HUES48 (cell line): ENCODE measurements at regions not wholly inside any gene's neighbourhood (a gene's known extent, or its start where the extent isn't known, plus 50 kb on each side); places are given as distances from the start of the nearest gene placed in this dataset.

Experiments
- H3K27ac ChIP-seq: one replicate; pipeline ENCODE4 v1.7.0; 2013; ENCODE audit warnings: low read depth, low read length, inconsistent platforms
- H3K27me3 ChIP-seq: 2 replicates; pipeline ENCODE4 v1.6.1; 2013; ENCODE audit warnings: mild to moderate bottlenecking, low read length; ENCODE audit not compliant: control insufficient read depth, insufficient read depth
- H3K36me3 ChIP-seq: 2 replicates; pipeline ENCODE4 v1.6.1; 2013; ENCODE audit warnings: low read length; ENCODE audit not compliant: control insufficient read depth, insufficient read depth
- H3K4me1 ChIP-seq: 2 replicates; pipeline ENCODE4 v1.6.1; 2013; ENCODE audit warnings: mild to moderate bottlenecking, low read length; ENCODE audit not compliant: control insufficient read depth, insufficient read depth
- H3K4me3 ChIP-seq: 2 replicates; pipeline ENCODE4 v1.5.1; 2013; ENCODE audit warnings: mild to moderate bottlenecking, low read depth, low read length
- H3K9ac ChIP-seq: 2 replicates; pipeline ENCODE4 v1.6.1; 2013; ENCODE audit warnings: mild to moderate bottlenecking, low read depth, low read length, moderate library complexity
- H3K9me3 ChIP-seq: 2 replicates; pipeline ENCODE4 v1.6.1; 2013; ENCODE audit warnings: low read length; ENCODE audit not compliant: control insufficient read depth, insufficient read depth

GRCh38 chr2:75284345-75284744, 85.0 kb upstream of the TACR1 start:
- H3K36me3 ChIP-seq: no peaks in the 10 kb centered on the region
- H3K27ac ChIP-seq: no peak overlapping the region
- no peak overlapping the region for H3K4me3 ChIP-seq
- H3K4me1 ChIP-seq: no peaks in the 10 kb centered on the region
- no peaks in the 10 kb centered on the region for H3K9me3 ChIP-seq
- no peak overlapping the region for H3K9ac ChIP-seq
- no peaks in the 10 kb centered on the region for H3K27me3 ChIP-seq

GRCh38 chr2:75278821-75279379, 79.6 kb upstream of the TACR1 start:
- no peak overlapping the region for H3K27ac ChIP-seq
- no peak overlapping the region for H3K9ac ChIP-seq
- H3K36me3 ChIP-seq: no peaks in the 10 kb centered on the region
- peaks cover 20% of the 10 kb centered on the region for H3K4me1 ChIP-seq
- H3K27me3 ChIP-seq: no peaks in the 10 kb centered on the region
- no peaks in the 10 kb centered on the region for H3K9me3 ChIP-seq
- no peak overlapping the region for H3K4me3 ChIP-seq

- Histone ChIP-seq H3K9me3 (no peaks in the 10 kb centered on the region), H3K27me3 (no peaks in the 10 kb centered on the region), H3K27ac (no peak overlapping the region), H3K9ac (no peak overlapping the region), H3K4me3 (no peak overlapping the region), H3K36me3 (no peaks in the 10 kb centered on the region), H3K4me1 (peaks cover 20% of the 10 kb centered on the region)
Observed at GRCh38 chr2:75278314-75278713, 79.0 kb upstream of the TACR1 start.

GRCh38 chr2:75277111-75277510, 77.8 kb upstream of the TACR1 start:
- H3K36me3 ChIP-seq: no peaks in the 10 kb centered on the region
- H3K9ac ChIP-seq: no peak overlapping the region
- H3K4me1 ChIP-seq: peaks cover 20% of the 10 kb centered on the region
- H3K27me3 ChIP-seq: no peaks in the 10 kb centered on the region
- peak overlapping the region; percentile 42 for H3K27ac ChIP-seq
- H3K4me3 ChIP-seq: no peak overlapping the region
- no peaks in the 10 kb centered on the region for H3K9me3 ChIP-seq

- Histone ChIP-seq H3K27me3 (no peaks in the 10 kb centered on the region), H3K9me3 (no peaks in the 10 kb centered on the region), H3K36me3 (no peaks in the 10 kb centered on the region), H3K4me1 (peaks cover 20% of the 10 kb centered on the region), H3K9ac (no peak overlapping the region), H3K4me3 (0 out of 2 replicates have a peak overlapping the region, but pooled peaks have one; percentile 18), H3K27ac (peak overlapping the region; percentile 42)
Observed at GRCh38 chr2:75276093-75277029, 77.0 kb upstream of the TACR1 start.

GRCh38 chr2:75274936-75275335, 75.6 kb upstream of the TACR1 start:
- Histone ChIP-seq H3K9ac (no peak overlapping the region), H3K27ac (no peak overlapping the region), H3K27me3 (no peaks in the 10 kb centered on the region)

GRCh38 chr2:75268112-75268511, 68.8 kb upstream of the TACR1 start:
- Histone ChIP-seq H3K9ac (no peak overlapping the region), H3K27me3 (no peaks in the 10 kb centered on the region), H3K4me3 (no peak overlapping the region), H3K27ac (no peak overlapping the region), H3K4me1 (no peaks in the 10 kb centered on the region), H3K9me3 (no peaks in the 10 kb centered on the region), H3K36me3 (no peaks in the 10 kb centered on the region)

More at GRCh38 chr2:75274936-75275335, 75.6 kb upstream of the TACR1 start:
- Histone ChIP-seq H3K4me3 (no peak overlapping the region), H3K9me3 (no peaks in the 10 kb centered on the region), H3K4me1 (peaks cover 20% of the 10 kb centered on the region), H3K36me3 (no peaks in the 10 kb centered on the region)

GRCh38 chr2:75261923-75262322, 62.6 kb upstream of the TACR1 start:
- H3K9ac ChIP-seq: no peak overlapping the region
- H3K27me3 ChIP-seq: no peaks in the 10 kb centered on the region
- H3K27ac ChIP-seq: no peak overlapping the region
- H3K9me3 ChIP-seq: peaks cover 11% of the 10 kb centered on the region; the same call in 1 of the 2 replicates
- H3K4me1 ChIP-seq: no peaks in the 10 kb centered on the region
- H3K4me3 ChIP-seq: no peak overlapping the region
- H3K36me3 ChIP-seq: no peaks in the 10 kb centered on the region

GRCh38 chr2:75260946-75261345, 61.6 kb upstream of the TACR1 start:
- H3K4me3 ChIP-seq: no peak overlapping the region
- no peaks in the 10 kb centered on the region for H3K27me3 ChIP-seq
- no peak overlapping the region for H3K9ac ChIP-seq
- no peaks in the 10 kb centered on the region for H3K4me1 ChIP-seq
- peaks cover 11% of the 10 kb centered on the region; the same call in 1 of the 2 replicates for H3K9me3 ChIP-seq
- no peaks in the 10 kb centered on the region for H3K36me3 ChIP-seq
- no peak overlapping the region for H3K27ac ChIP-seq

GRCh38 chr2:75258620-75259019, 59.3 kb upstream of the TACR1 start:
- Histone ChIP-seq H3K4me1 (no peaks in the 10 kb centered on the region), H3K36me3 (no peaks in the 10 kb centered on the region), H3K27me3 (no peaks in the 10 kb centered on the region), H3K9me3 (peaks cover 11% of the 10 kb centered on the region; the same call in 1 of the 2 replicates), H3K27ac (no peak overlapping the region), H3K9ac (no peak overlapping the region), H3K4me3 (no peak overlapping the region)

- Histone ChIP-seq H3K27ac (no peak overlapping the region), H3K4me3 (no peak overlapping the region), H3K9ac (no peak overlapping the region), H3K9me3 (peaks cover 11% of the 10 kb centered on the region; the same call in 1 of the 2 replicates), H3K27me3 (no peaks in the 10 kb centered on the region), H3K4me1 (no peaks in the 10 kb centered on the region), H3K36me3 (no peaks in the 10 kb centered on the region)
Observed at GRCh38 chr2:75256485-75256884, 57.2 kb upstream of the TACR1 start.
